Stimulated activated naive CD4-positive, alpha-beta T cell treated with Interleukin-2 at 50 U/mL for 16 hours (primary cell): ENCODE measurements at regions not wholly inside any gene's neighbourhood (a gene's known extent, or its start where the extent isn't known, plus 50 kb on each side); places are given as distances from the start of the nearest gene placed in this dataset.
"Not testable (repeated sequence)": the region's sequence is repeated elsewhere in the genome, so short reads cannot be mapped to it uniquely, and the experiment has no call there.

Source experiments
- DNase-seq: peaks from one replicate; lab custom pipeline; 2025; lab: John Stamatoyannopoulos, UW

DNA sequence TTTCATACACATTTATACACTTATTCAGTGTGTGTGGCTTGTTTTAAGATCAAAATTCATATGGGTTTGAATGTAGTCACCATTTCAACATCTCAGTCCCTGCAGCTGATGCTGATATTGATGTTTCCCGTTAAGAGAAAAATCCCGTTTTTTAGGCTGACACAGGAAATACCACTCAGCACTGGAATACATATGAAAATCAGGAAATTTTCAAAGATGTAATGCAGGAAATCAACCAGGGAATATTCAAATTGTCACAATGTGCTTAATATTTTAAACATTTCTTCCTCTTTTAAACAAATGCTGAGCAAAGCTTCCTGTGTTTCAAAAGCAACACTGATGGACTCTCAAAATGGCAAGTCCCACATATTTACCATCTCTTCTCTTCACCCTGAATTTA is 94.5 kb upstream of the MARCKS start:
- no peak for DNase-seq

DNA sequence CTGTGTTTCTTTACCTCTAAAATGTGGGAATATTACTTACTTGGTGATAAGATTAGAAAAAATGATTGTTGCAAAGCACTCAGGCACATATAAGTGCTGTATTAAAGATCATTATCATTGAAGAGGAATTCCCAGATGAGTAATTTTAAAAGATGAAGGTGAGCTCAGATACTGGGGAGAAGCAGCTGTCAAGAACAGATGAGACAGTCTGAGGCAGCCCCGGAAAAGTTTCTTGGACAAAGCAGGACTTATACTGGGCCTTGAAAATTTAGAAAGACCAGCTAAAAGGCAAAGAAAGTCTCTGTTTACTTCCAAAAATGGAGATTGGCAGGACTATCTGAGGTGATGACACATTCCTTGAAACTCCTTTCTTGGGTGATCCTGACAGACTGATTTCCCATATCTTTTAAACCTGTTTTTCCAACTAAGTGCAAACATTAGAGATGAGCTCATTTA is 93.8 kb upstream of the MARCKS start:
- DNase-seq, result no peak

DNA sequence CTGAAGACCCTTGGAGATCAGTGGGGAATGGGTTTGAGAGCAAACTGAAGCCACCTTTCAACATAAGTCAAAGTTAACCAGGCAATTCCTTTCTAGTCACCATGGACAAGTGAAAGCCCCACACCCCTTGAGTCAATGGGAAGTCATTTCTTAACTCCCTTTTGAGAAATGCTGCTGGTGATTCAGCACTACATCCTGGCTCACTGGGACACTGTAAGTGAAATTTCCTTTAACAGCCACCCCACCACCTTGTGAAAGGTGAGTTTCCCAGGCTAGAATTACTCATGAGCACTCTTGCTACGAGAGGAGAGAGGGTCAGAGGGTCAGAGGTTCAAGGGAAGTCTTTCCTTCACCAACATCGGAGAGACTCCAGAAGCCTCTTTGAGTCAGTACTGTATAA is 93.3 kb upstream of the MARCKS start:
- no peak for DNase-seq

DNA sequence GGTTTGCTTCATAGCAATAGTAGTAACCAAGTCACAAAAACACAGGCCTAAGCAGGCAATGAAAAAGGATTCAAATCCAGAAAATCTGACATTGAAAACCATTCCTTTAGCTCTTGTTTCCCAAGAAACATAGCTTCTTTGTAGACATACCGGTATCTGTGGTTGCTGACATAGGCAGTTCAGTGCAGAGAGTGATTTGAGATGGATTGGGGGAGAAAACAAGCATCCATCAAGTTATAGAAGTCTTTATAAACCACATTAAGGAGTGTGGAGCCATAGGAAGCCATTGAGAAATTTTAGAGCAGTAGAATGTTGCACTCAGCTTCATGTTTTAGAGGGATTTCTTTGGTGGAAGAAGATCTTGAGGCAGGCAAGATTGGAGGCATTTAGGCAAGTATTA is 91.2 kb upstream of the MARCKS start:
- no peak for DNase-seq

GRCh38 chr6:113767985-113768384 is 89.2 kb upstream of the MARCKS start:
- DNase-seq, result no peak

DNA sequence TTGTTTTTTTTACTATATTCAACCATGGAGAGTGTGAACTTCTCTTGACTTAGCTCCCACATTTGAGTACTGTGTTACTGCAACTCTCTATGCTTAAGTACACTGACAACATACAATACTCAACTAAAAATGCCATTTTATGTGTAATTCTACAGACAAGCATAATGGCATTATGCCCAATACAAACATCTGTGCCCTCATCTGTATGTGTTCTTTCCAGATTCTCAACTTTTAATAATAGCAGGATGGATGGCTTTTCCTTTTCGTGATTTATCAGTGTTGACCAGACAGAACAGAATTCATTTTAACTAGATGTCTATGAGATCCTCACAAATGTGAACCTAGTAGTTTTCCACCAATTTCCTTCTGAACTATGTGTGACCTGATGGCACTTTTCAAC is 84.2 kb upstream of the MARCKS start:
- no peak for DNase-seq

DNA sequence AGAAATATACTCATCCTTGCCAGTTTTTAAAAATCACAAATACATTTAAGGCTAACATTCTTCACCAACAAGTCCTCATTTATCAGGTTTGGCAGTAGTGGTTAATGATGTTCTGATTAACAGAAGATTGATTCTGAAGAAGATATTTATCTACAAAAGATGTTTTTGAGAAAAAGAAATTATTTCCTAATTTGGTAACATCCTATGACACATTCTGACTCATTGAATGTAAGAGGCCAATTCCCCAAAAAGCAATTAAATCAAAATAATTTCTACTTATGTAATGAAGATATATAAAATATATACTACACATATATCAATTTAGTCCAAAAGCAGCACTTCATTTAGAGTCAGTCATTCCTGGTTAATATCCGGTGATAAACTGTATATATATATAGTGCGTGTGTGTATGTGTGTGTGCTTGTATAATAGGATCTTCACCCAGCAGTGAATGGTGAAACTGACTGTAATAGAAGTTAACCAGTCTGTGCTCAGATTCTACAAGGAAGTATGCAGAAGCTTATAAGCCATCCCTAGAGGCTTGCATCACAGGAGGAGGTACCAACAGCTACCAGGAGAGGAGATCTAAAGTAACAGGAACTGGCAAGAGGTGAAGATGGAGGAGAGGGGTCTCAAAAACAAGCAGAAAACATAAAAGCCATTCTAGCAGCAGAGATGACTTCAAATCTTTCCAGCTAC is 82.9 kb upstream of the MARCKS start:
- no peak for DNase-seq

- no peak for DNase-seq
These were observed 80.1 kb upstream of the MARCKS start for GRCh38 chr6:113776998-113777397.

- DNase-seq, result no peak
These were observed 79.5 kb upstream of the MARCKS start for GRCh38 chr6:113777601-113778000.

DNA sequence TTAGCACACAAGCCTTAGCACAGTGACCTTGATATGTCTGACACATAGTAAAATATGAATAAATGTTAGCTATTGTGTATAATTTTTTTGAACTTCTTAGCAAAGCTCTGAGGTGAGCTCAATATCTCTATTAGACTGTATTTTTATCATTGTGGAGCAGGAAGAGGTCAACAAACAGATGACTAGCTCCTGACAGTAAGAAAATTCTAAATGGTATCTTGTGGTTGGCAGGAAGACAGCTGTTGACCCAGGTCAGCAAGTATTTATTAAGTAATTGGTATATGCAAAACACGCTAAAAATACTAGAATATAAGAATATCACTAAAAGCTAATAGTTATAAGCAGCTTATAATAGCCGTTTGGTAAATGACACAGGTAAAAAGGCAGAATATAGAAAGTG is 77.5 kb upstream of the MARCKS start:
- DNase-seq, result no peak

GRCh38 chr6:113782636-113783035 is 74.5 kb upstream of the MARCKS start:
- no peak for DNase-seq

DNA sequence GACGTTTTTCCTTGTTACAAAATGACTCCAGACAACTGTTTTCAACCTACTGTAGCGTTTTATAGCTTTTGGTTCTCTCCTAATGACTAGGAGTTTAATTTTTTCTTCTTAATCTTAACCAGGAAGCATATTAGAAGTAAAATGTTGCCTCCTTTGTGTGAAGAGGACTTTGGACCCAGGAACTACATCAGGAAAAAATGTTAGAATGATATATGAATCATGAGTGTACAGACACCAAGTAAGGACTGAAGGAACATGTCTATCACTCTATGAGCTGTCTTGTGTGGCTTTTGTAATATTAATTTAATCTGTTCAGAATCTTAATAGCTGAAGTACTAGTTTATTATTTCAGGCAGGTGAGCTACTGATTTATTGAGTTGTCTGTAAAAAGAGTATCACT is 71.0 kb upstream of the MARCKS start:
- DNase-seq, result no peak

DNA sequence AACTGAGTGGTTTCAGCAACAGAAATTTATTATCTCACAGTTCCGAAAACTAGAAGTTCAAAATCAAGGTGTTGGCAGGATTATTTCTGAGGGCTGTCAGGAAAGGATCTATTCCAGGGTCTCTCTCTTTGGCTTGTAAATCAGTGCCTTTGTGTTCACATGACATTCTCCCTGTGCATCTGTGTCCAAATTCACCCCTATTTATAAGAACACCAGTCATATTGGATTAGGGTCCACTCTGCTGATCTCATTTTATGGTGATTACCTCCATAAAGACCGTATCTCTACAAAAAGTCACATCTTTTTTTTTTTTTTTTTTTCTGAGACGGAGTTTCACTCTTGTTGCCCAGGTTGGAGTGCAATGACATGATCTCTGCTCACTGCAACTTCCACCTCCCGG is 68.6 kb upstream of the MARCKS start:
- no peak for DNase-seq

DNA sequence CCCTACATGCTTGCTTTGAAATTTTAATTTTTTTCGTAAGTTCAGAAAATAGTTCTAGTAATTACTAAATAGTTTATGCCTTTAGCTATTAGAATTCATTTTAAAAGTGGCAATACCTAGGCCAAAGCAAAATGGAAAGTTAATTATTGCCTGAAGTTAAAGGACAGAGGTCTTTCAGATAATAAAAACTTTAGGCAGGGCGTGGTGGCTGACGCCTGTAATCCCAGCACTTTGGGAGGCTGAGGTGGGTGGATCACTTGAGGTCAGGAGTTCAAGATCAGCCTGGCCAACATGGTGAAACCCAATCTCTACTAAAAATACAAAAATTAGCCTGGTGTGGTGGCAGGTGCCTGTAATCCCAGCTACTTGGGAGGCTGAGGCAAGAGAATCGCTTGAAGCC is 65.9 kb upstream of the MARCKS start:
- DNase-seq, result not testable (repeated sequence)

DNA sequence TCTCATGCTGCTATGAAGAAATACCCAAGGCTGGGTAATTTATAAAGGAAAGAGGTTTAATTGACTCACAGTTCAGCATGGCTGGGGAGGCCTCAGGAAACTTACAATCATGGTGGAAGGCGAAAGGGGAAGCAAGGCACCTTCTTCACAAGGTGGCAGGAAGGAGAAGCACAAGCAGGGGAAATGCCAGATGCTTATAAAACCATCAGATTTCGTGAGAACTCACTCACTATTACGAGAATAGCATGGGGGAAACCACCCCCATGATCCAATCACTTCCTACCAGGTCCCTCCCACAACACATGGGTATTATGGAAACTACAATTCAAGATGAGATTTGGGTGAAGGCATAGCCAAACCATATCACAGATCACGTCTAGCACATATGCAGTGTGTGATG is 61.8 kb upstream of the MARCKS start:
- not testable (repeated sequence) for DNase-seq

DNA sequence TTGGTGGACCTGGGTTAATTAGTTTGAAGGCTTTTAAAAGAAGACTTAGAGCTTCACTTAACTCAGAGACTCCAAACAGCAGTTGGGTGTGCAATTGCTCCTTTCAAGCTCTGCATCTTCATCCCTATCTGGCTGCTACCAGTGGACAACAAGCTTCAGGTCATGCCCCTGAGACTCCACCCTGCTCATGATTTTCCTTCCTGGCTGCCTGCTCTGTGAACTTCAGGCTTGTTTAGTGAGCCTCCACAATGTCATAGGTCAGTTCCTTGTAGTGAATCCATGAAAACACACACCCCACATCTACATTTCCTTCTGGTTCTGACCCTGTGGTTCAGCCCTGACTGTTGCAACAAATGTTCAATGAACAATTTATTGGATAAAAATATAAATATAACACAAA is 61.1 kb upstream of the MARCKS start:
- DNase-seq, result no peak

DNA sequence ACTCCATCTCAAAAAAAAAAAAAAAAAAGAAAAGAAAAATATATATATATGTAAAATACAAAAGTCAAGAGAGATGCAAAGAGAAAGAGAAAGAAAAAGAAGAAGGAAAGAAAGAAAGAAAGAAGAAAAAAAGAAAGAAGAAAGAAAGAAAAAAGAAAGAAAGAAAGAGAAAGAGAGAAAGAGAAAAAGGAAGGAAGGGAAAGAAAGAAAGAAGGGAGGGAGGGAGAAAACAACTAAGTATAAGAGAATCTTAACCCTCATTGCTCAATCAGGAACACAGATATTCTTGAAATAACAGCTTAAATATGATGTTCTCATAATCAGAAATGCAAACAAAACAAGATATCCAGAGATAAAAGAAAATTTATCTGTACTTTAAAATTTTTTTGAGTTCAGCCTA is 54.4 kb upstream of the MARCKS start:
- DNase-seq, result no peak

- DNase-seq, result no peak
These were observed 51.9 kb upstream of the MARCKS start for GRCh38 chr6:113805173-113805790.

- no peak for DNase-seq
These were observed 51.2 kb upstream of the MARCKS start for GRCh38 chr6:113805811-113806495.
